ENCODE measurements at regions not wholly inside any gene's neighbourhood (a gene's known extent, or its start where the extent isn't known, plus 50 kb on each side); places are given as distances from the start of the nearest gene placed in this dataset.

- TF ChIP-seq CTCF (IDR thresholded peaks at IDR 0.05) (no peak), POLR2A (IDR thresholded peaks at IDR 0.05) (no peak)
Measured at GRCh38 chr12:111215881-111216280, 153.0 kb downstream of the PHETA1 start.
